ENCODE measurements at regions not wholly inside any gene's neighbourhood (a gene's known extent, or its start where the extent isn't known, plus 50 kb on each side); places are given as distances from the start of the nearest gene placed in this dataset.

- ATAC-seq, result no peak
- Histone ChIP-seq H3K79me2 (ENCODE audit: control insufficient read depth, insufficient read depth, low read length) (no peaks in the 10 kb centered on the region), H3K9ac (ENCODE audit: control insufficient read depth, insufficient read depth, low read length) (no peak overlapping the region), H3K4me1 (ENCODE audit: control insufficient read depth, insufficient read depth, low read length) (no peaks in the 10 kb centered on the region), H4K20me1 (ENCODE audit: control insufficient read depth, insufficient read depth) (no peaks in the 10 kb centered on the region), H3K4me2 (ENCODE audit: control insufficient read depth, insufficient read depth) (no peak overlapping the region), H3K9me3 (replicated peaks; ENCODE audit: control insufficient read depth, insufficient read depth, low read length) (no peaks in the 10 kb centered on the region), H3K27me3 (replicated peaks in 1 of 2; ENCODE audit: control insufficient read depth in 2 of 2, insufficient read depth in 2 of 2, low read length in 1 of 2) (no peaks in the 10 kb centered on the region), H3K36me3 (ENCODE audit: control insufficient read depth in 2 of 2, insufficient read depth in 2 of 2, low read length in 1 of 2) (no peaks in the 10 kb centered on the region), H2AFZ (ENCODE audit: control insufficient read depth, low read depth, low read length) (no peak overlapping the region), H3K4me3 (no peak overlapping the region), H3K27ac (ENCODE audit: control insufficient read depth, insufficient read depth) (no peak overlapping the region)
- in situ Hi-C loops (cut with MboI) (no loop called here), intact Hi-C loops (cut with micrococcal nuclease; ENCODE audit: unreplicated experiment) (no loop called here)
- FAIRE-seq, result no peak
- SMC1A ChIA-PET (ENCODE audit: uncharacterized antibody, unreplicated experiment), result interaction anchor here (2.1 kb wide), 1 partner anchor 18 kb away, joined by 6 read pairs; no protein-coding TSS in a partner anchor
- TF ChIP-seq ZNF217 (IDR thresholded peaks at IDR 0.05) (no peak), NR2C2 (IDR thresholded peaks at IDR 0.05; ENCODE audit: borderline replicate concordance, control insufficient read depth, insufficient read length, low read depth) (no peak), ATF7 (IDR thresholded peaks at IDR 0.05; ENCODE audit: low read depth) (no peak), STAT1 (conservative IDR thresholded peaks at IDR 0.05) (no peak), CEBPB (IDR thresholded peaks at IDR 0.05; ENCODE audit: borderline replicate concordance in 1 of 2, low read depth in 2 of 2, low read length in 2 of 2) (no peak), CHD2 (IDR thresholded peaks at IDR 0.05; ENCODE audit: borderline replicate concordance, low read depth, low read length) (no peak), ZZZ3 (IDR thresholded peaks at IDR 0.05; ENCODE audit: control insufficient read depth, insufficient read length, low read depth) (no peak), E4F1 (IDR thresholded peaks at IDR 0.05; ENCODE audit: borderline replicate concordance, partially characterized antibody) (no peak), EED (IDR thresholded peaks at IDR 0.05; ENCODE audit: low read depth) (no peak), FOXM1 (IDR thresholded peaks at IDR 0.05; ENCODE audit: low read depth, low read length) (no peak), RAD51 (IDR thresholded peaks at IDR 0.05) (no peak), NKRF (conservative IDR thresholded peaks at IDR 0.05) (no peak), TARDBP (IDR thresholded peaks at IDR 0.05; ENCODE audit: borderline replicate concordance) (no peak), ATF3 (IDR thresholded peaks at IDR 0.05; ENCODE audit: borderline replicate concordance, extremely low read depth, low read depth, low read length) (no peak)
- POLR2A ChIA-PET, result no interaction called here
- BruUV-seq (replicated peaks), result no TSS peak
- CTCF ChIA-PET, result no interaction called here
- RAD21 ChIA-PET (ENCODE audit: unreplicated experiment), result no interaction called here
- DNase-seq (ENCODE audit: low read depth, low spot score), result no peak
- WGBS (ENCODE audit: insufficient coverage, insufficient replicate concordance, low lambda C conversion rate, missing lambda C conversion rate), result 0% methylated on average over 2 of the region's 2 CpGs
Observed at GRCh38 chr3:26229801-26230200, 392.8 kb upstream of the LRRC3B start.
